ENCODE measurements at regions not wholly inside any gene's neighbourhood (a gene's known extent, or its start where the extent isn't known, plus 50 kb on each side); places are given as distances from the start of the nearest gene placed in this dataset.

DNA sequence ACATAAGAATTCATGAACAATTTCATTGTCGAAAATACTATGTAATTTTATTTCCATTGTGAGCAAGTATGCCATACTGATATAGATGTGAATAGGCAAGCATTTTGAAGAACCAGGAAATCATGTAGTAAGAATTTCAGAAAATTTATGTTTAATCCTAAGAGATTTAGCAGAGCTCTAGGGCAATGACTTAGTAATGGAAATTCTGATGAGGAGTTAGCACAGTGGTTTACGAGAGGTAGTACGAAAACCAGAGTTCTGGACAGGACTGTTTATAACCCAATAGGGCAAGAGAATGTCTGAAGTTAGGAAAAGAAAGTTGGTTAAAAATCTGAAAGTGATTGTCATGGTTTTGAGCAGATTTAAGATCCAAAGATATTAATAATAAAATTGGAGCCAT lies 439.6 kb upstream of the DEPDC1 start:
- TF ChIP-seq, protein P1, sequence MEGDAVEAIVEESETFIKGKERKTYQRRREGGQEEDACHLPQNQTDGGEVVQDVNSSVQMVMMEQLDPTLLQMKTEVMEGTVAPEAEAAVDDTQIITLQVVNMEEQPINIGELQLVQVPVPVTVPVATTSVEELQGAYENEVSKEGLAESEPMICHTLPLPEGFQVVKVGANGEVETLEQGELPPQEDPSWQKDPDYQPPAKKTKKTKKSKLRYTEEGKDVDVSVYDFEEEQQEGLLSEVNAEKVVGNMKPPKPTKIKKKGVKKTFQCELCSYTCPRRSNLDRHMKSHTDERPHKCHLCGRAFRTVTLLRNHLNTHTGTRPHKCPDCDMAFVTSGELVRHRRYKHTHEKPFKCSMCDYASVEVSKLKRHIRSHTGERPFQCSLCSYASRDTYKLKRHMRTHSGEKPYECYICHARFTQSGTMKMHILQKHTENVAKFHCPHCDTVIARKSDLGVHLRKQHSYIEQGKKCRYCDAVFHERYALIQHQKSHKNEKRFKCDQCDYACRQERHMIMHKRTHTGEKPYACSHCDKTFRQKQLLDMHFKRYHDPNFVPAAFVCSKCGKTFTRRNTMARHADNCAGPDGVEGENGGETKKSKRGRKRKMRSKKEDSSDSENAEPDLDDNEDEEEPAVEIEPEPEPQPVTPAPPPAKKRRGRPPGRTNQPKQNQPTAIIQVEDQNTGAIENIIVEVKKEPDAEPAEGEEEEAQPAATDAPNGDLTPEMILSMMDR (IDR thresholded peaks at IDR 0.05), result no peak
- intact Hi-C loops (cut with DNase I), result no loop called here
- Histone ChIP-seq H3K36me3 (ENCODE audit: insufficient read depth in 1 of 2, low read depth in 1 of 2) (no peaks in the 10 kb centered on the region), H3K27me3 (ENCODE audit: insufficient read depth in 3 of 3, low read length in 2 of 3) (no peaks in the 10 kb centered on the region), H3K4me1 (no peaks in the 10 kb centered on the region), H3K27ac (no peak overlapping the region), H3K4me3 (no peak overlapping the region), H3K9me3 (no peaks in the 10 kb centered on the region)
- DNase-seq, result no peak
- ATAC-seq, result no peak
- WGBS, 3 donors, result 76 to 89% (median 86%) methylated on average over 3 of the region's 3 CpGs

DNA sequence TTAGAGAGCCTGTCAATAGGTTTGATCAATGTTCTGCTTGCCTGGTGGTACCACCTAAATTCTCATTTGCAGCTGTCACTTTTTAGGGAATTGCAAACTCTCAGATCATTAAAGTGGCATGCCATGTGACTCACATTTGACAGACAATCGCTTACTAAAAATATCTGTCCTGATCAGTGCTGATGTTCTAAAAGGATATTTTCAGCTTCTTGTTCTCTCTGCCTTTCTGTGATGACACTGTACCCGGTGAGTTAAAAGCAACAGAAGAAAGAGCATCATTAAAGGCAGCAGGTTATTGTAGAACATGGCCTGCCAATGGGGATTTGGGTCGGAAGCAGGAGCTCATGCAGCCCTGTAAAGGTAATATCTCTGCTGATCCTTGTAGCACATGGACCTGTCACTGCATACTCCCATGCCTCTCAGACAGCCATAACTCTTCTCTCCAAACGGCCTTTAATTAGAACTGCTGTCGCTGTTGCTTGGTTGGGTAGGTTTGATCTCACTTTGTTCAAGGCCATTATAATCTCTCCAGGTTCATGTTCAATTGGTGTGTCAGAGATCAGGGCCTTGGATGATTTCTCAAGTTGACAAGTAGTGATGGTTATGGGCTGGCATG lies 441.3 kb upstream of the DEPDC1 start:
- no peaks in the 10 kb centered on the region for H3K4me1 ChIP-seq
- H3K9me3 ChIP-seq, result no peaks in the 10 kb centered on the region
- H3K36me3 ChIP-seq (ENCODE audit: insufficient read depth in 1 of 2, low read depth in 1 of 2), result no peaks in the 10 kb centered on the region
- no peak overlapping the region for H3K27ac ChIP-seq
- DNase-seq (no peak), ATAC-seq (no peak)
- H3K4me3 ChIP-seq, result no peak overlapping the region
- intact Hi-C loops (cut with DNase I), result no loop called here
- H3K27me3 ChIP-seq (ENCODE audit: insufficient read depth in 3 of 3, low read length in 2 of 3), result no peaks in the 10 kb centered on the region
- TF ChIP-seq, protein P1 (IDR thresholded peaks at IDR 0.05), result no peak
- WGBS, 3 donors, result 54 to 64% (median 57%) methylated on average over 5 of the region's 5 CpGs

DNA sequence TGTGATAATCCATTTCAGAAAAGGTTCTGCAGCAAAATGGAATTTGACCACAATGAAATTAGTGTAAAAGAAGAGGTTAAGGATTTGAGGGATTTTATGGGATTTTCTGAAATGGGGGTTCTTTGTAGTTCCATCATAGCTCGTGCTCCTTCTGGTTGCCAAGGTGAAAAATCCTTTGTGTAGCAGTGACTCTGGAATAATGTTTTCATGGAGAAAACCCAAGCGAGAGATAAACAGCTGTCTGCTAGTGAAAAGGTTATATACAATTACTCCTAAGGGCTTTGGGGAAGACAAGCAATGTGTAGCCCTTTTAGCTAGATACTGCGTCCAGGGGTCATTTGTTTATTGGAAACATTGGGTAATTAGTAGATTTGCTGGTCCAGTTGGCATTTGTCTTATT lies 453.2 kb upstream of the DEPDC1 start:
- H3K36me3 ChIP-seq (ENCODE audit: insufficient read depth in 1 of 2, low read depth in 1 of 2), result no peaks in the 10 kb centered on the region
- 36 to 48% (median 43%) methylated on average over 3 of the region's 3 CpGs for WGBS, 3 donors
- TF ChIP-seq, protein P1 (IDR thresholded peaks at IDR 0.05), result no peak
- no peak overlapping the region for H3K4me3 ChIP-seq
- intact Hi-C loops (cut with DNase I), result no loop called here
- DNase-seq (no peak), ATAC-seq (no peak)
- H3K9me3 ChIP-seq, result no peaks in the 10 kb centered on the region
- no peaks in the 10 kb centered on the region for H3K27me3 ChIP-seq (ENCODE audit: insufficient read depth in 3 of 3, low read length in 2 of 3)
- no peaks in the 10 kb centered on the region for H3K4me1 ChIP-seq
- H3K27ac ChIP-seq, result no peak overlapping the region

DNA sequence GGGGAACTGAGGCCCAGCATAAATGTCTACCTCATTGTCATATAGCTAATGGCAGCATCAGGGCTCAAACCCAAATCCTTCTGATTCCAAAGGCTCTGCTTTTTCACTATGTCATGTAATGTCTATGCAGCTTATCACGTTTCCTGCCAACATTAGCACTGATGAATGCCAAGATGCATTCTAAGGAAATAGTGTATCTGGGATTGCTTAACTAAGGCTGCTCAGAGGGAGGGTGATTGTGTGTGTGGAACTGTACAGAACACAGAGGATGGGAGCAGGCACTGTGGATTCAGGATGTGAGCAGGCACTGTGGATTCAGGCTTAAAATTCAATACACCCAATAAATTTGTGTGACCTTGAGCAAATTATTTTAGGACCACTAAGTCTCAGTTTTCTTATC lies 456.4 kb upstream of the DEPDC1 start:
- peaks cover 0 to 2% (median 0%) of the 10 kb centered on the region in 3 donors for H3K27me3 ChIP-seq (ENCODE audit: insufficient read depth in 3 of 3, low read length in 2 of 3)
- DNase-seq, result no peak
- no peaks in the 10 kb centered on the region for H3K9me3 ChIP-seq
- H3K36me3 ChIP-seq (ENCODE audit: insufficient read depth in 1 of 2, low read depth in 1 of 2), result no peaks in the 10 kb centered on the region
- WGBS, 3 donors, result 23 to 31% (median 24%) methylated on average over 1 of the region's 1 CpG
- ATAC-seq, result no peak
- H3K4me3 ChIP-seq, result no peak overlapping the region
- no peaks in the 10 kb centered on the region for H3K4me1 ChIP-seq
- intact Hi-C loops (cut with DNase I), result no loop called here
- TF ChIP-seq, protein P1 (IDR thresholded peaks at IDR 0.05), result no peak
- no peak overlapping the region for H3K27ac ChIP-seq

DNA sequence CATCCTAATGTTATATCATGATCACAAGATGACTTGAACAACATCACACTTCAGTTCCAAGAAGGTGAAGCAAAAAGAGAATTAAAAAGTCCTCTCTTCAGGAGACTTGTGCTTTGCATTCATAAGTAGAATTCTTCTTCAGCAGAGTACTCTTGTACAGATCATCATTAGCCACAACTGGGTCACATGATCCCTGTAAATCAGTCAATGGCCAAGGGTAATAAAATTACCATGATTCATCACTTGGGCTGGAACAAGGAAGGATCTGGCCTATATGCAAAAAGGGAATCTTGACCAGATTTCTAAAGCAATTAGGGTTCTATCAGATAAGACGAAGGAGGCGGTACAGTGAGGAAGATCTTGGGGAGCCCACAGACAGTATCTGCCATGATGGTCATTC lies 458.0 kb upstream of the DEPDC1 start:
- no peaks in the 10 kb centered on the region for H3K4me1 ChIP-seq
- no peaks in the 10 kb centered on the region for H3K9me3 ChIP-seq
- intact Hi-C loops (cut with DNase I), result loop anchor here in 1 of 2 donors (1.0 kb wide), 1 partner anchor 9 kb away; no protein-coding TSS in a partner anchor
- no peaks in the 10 kb centered on the region for H3K36me3 ChIP-seq (ENCODE audit: insufficient read depth in 1 of 2, low read depth in 1 of 2)
- TF ChIP-seq, protein P1 (IDR thresholded peaks at IDR 0.05), result no peak
- 96 to 100% (median 98%) methylated on average over 2 of the region's 2 CpGs for WGBS, 3 donors
- ATAC-seq (no peak), DNase-seq (no peak)
- H3K4me3 ChIP-seq, result no peak overlapping the region
- peaks cover 0 to 2% (median 0%) of the 10 kb centered on the region in 3 donors for H3K27me3 ChIP-seq (ENCODE audit: insufficient read depth in 3 of 3, low read length in 2 of 3)
- no peak overlapping the region for H3K27ac ChIP-seq

Data from psoas muscle (tissue), 7 donors.